HG02623 (cell line): ENCODE measurements at regions not wholly inside any gene's neighbourhood (a gene's known extent, or its start where the extent isn't known, plus 50 kb on each side); places are given as distances from the start of the nearest gene placed in this dataset.

Source experiments
- ATAC-seq: cut with Tn5 transposase; IDR thresholded peaks from one replicate; pipeline ENCODE4 v1.9.1; 2021; ENCODE audit warnings: moderate library complexity; ENCODE audit not compliant: unreplicated experiment

- ATAC-seq = no peak
Measured at GRCh38 chr3:21142949-21143348, 608.1 kb downstream of the ZNF385D start.

DNA sequence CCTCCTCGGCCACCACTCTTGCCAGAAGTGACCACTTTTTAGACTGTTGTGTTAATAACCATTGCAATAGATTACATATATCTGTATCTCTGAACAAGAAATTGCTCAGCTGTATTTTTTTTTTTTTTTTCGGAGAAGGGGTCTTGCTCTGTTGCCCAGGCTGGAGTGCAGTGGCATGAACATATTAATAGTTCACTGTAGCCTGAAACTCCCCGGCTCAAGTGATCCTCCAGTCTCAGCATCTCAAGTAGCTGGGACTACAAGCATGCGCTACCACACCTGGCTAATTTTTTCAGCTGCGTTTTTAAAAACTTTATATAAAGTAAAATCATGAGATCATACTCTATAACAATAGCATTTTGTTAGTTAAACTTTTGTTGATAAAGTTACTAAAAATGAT, 609.0 kb downstream of the ZNF385D start:
- no peak for ATAC-seq

GRCh38 chr3:21140785-21141184, 610.2 kb downstream of the ZNF385D start:
- ATAC-seq = no peak

DNA sequence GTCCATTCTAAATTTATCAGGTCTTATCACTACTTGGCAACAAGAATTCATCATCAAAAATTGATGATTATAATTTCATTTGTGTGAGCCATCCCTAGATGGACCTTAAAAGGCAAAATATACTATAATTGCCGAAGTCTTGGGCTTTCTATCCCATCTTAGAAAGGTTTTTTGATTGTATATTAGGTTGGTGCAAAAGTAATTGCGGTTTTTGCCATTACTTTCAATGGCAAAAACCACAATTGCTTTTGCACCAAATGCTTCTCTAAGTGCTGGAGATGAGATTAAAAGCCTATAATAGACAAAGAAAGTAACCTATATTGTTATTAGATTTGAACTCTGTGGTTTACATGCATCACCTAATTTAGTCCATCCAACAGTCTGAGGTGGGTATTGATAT, 612.9 kb downstream of the ZNF385D start:
- ATAC-seq = no peak

GRCh38 chr3:21132896-21133295, 618.1 kb downstream of the ZNF385D start:
- ATAC-seq = no peak

DNA sequence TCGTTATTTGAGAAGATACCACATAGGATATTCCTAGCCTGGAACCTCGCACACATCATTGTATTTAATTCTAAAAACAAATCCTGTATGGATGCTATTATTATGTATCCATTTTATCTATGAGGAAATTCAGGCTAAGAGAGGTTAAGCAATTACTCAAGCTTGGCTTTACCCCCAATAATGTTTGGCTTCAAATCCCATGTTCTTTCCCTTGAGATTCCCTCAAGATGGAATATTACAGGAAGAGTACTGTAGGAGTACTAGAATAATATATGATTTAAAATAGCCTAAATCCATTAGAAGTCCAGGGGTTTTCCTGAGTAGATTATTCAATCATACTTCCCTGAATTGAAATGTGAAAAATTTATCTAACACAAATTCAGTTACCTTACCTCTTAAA, 630.2 kb downstream of the ZNF385D start:
- no peak for ATAC-seq

GRCh38 chr3:21117370-21117769, 633.6 kb downstream of the ZNF385D start:
- ATAC-seq = no peak

GRCh38 chr3:21109056-21109455, 642.0 kb downstream of the ZNF385D start:
- no peak for ATAC-seq

DNA sequence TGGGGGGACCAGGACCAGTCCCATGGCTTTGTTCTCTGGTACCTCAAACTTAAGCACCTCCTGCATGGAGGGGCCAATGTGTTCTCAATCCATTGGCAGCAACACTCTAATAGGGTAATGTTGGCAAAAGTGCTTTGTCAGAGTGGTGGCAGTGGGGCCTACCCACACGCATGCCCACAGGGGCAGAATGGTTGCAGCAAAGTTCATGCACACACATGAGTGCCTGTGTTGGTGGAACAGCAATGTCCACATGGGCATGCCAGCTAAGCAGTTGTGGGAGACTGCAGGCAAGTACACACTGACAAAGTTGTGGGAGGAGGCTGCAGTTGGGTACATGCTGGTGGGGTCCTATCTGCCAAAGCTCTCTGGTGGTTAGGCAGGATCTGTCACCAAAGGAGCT, 645.2 kb downstream of the ZNF385D start:
- no peak for ATAC-seq

GRCh38 chr3:21100656-21101359, 650.2 kb downstream of the ZNF385D start:
- ATAC-seq = no peak

DNA sequence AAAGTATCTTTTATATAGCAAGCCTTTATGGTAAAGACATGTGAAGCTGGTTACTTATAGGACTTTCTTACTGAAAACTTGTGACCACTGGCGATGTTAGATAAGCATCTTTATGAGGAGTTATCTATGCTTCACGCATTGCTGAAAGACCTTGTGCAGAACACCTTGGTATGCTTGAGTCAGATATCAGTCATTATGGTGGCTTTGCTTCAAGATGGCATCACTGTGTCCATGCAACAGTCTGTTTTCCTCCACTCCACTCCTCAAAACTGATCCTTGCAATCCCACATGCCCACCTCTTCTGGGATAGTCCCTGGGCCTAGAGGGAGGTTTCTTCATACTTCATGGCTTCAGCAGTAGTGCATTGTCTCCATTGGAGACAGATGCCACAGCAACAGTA, 656.3 kb downstream of the ZNF385D start:
- no peak for ATAC-seq

DNA sequence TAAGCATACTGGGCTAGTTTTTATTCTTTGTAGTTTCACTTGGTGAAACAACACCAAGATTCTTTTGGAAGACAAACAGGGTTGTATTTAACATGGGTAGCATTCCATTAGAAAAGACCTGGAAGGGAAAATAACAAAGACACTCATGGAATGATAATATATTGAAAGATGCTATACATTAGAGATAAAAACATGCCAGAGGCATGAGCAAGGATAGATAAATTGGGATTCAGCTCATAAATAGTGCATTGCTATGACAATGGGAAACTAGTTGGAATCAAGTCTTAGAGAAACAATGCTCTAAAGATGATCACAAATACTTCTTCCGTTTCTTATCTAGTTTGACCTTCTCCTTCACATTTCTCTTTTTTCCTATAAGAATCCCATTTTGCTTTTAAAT, 677.4 kb downstream of the ZNF385D start:
- no peak for ATAC-seq

- ATAC-seq = no peak
Measured at GRCh38 chr3:21067031-21067813, 683.8 kb downstream of the ZNF385D start.

GRCh38 chr3:21062831-21063294, 688.1 kb downstream of the ZNF385D start:
- no peak for ATAC-seq

GRCh38 chr3:21059404-21059803, 691.6 kb downstream of the ZNF385D start:
- no peak for ATAC-seq

DNA sequence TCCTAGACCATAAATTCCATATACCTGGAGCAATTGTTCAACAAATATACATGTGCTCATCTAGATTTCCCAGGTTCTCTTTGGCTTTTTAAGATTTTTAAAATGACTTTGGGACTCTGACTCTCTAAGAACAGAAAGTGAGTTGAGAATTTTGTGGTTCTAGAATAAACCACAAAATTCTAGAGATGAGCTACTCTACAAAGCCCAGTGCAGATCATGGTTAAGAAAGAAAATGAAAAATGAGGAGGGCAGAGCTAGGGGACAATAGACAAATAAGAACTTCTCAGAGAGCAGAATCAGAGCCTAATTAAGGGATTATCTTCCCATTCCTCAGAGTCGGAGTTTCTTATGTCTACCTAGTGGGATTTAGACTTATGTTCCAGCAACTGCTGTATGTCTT, 694.7 kb downstream of the ZNF385D start:
- ATAC-seq = no peak

- no peak for ATAC-seq
Measured at GRCh38 chr3:21055015-21055414, 696.0 kb downstream of the ZNF385D start.

DNA sequence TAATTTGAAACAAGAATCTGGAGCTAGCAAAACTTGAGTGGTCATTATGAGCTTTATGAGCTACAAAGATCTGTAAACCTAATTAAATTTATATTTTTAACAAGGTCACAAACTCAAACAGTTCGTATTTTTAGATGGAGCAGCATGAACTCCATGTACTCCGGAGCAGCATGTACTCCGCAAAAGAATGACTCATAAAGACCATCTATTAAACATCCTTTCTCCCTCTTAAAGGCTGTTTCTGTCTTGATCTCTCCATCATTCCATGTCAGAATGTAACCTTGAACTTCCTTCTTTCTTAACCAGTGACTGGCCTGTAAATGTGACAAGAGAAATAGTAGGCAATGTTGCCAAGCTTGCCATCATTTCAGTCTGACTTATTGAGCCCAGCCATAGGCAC, 696.9 kb downstream of the ZNF385D start:
- no peak for ATAC-seq

DNA sequence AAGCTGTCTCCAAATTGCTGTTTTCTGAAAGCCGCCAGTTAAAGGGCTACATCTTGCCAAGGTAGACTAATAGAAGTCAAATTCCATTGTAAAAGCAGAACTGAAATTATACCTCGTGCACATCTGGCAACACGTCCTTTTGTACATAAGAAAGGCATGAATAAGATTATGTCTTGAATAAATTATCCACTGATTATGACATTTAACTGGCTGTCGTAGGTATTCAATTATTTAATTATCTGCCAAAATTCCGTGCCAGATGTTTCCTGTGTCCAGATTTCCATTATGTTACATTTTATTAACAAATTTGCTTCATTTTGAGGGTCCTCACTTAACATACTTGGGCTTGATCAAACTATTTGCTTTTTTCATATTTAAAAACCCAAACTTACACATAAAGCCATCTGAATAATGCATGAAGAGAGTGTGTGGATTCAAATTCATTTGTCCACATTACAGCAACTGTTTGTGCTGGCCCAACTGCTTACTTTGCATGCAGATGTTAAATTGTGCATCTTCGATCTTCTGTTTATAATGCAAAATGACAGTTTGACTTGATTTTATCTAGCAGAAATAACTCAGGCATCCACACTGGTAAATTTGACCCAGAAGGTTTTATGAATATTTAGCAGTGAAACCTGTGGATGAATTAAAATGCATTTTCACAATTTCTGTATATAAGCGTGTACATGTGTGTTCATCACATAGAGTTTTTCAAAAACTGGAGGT, 701.5 kb downstream of the ZNF385D start:
- ATAC-seq = no peak

GRCh38 chr3:21043139-21043538, 707.9 kb downstream of the ZNF385D start:
- no peak for ATAC-seq

- ATAC-seq = no peak
Measured at GRCh38 chr3:21042184-21042583, 708.8 kb downstream of the ZNF385D start.

GRCh38 chr3:21041621-21042020, 709.4 kb downstream of the ZNF385D start:
- ATAC-seq = no peak
